HG03025 (cell line): ENCODE measurements at regions not wholly inside any gene's neighbourhood (a gene's known extent, or its start where the extent isn't known, plus 50 kb on each side); places are given as distances from the start of the nearest gene placed in this dataset.

Experiments used
- ATAC-seq: cut with Tn5 transposase; IDR thresholded peaks from one replicate; pipeline ENCODE4 v1.9.1; 2021; ENCODE audit warnings: mild to moderate bottlenecking, moderate library complexity; ENCODE audit not compliant: unreplicated experiment, low FRiP score

DNA sequence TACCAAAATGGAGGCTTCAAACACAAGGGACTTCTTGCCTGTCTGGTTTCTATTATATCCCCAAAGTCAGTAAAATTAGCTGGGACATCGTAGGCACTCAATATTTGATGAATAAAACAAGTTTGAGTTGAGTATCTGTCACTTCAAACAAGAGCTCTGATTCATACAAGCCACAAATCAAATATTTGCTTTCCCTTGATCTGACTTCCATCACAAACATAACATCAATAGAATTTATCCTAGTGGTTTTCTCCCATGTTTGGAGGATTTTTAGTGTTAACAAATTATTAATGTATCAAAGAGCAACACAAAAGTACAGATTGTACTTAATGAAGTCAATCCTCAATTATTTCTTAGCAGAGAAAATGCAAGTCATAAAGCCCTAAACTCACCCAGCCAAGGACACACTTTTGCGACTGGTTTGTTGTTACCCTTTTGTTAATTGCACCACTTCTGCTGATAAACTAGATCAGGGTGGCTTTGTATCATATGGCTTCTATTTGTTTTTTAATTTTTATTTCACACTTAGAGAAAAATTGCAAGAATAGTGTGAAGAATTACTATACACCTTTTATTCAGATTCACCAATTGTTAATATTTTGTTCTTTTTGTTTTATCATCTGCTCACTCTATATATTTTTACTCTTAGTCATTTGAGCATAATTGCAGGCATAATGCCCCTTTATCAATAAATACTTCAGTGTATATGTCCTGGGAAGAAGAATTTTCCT, 117.4 kb upstream of the PRDM1 start:
- no peak for ATAC-seq

DNA sequence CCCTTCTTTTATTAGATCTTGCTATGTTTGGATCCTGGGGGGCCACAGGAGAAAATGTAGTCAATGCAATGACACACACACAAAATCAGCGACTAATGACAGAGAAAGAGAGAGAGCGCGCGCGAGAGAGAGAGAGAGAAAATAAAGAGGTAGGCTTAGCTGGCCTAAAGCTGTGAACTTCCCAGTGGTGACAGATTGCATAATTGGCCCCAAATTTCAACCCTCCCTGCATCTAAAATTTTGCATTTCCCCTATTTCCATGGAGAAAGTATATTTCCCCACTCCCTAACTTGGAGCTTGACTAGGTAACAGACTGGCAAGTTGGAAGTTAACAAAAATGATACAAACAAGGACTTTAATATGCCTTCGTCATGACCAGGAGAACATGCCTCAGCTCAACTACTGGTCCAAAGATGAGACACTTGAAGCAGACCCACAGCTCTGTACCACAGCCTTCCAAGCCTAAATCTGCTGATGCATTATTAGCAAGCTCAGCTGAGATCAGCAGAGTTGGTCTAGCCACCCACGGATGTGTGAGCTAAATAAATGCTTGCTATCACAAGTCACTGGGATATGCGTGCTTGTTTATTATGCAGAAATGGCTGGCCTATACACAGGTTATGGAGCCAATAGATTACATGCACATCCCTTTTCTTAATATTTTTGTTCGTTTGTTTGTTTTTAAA, 118.1 kb upstream of the PRDM1 start:
- ATAC-seq = no peak

DNA sequence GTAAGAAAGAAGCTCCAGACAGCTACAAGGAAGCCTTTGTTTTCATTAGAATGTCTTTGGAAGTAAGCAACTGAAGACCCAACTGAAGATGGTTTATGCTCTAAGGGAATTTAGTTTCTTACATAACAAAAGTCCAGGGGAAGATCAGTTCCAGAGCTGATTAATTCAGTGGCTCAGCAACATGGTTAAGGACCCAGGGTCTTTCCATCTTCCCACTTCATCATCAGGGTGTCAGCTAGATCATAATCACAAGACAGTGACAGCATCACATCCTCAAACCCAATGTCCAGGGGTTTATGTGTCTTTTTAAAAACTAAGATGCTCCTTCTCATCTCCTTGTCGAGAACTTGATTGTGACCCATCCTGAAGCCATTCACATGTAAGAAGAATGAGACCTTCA, 119.7 kb upstream of the PRDM1 start:
- no peak for ATAC-seq

DNA sequence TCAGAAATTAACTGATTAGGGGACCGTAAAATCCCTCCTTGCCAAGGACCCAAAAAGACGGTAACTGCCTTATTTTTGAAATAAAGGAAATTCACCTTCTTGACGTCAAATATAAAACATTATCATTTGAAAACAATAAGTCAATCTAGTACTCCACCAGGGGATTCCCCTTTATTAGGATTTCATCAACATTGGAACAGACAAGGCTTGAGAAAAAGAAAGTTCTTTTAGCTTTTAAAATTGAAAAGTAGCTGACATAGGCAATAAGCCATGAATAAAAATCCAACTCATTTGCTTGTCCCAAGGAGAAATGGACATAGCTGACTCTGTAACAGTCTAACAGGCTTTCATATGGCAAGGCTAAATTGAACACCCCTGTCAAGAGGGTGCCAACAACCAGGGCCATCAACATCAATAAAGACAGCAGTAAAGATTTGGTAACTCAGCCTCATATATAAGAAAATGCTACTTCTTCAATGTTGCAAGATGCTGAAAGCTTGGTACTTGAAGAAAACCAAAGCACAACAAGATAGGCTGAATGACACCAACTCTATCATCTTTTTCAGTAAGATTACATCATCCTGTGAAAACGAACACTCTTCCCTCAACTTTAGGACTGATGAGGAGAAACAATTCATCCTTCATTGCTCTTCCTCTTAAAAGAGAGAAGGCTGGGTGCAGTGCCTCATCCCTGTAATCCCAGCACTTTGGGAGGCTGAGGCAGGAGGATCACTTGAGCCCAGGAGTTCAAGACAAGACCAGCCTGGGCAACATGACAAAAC, 121.0 kb upstream of the PRDM1 start:
- ATAC-seq = no peak

DNA sequence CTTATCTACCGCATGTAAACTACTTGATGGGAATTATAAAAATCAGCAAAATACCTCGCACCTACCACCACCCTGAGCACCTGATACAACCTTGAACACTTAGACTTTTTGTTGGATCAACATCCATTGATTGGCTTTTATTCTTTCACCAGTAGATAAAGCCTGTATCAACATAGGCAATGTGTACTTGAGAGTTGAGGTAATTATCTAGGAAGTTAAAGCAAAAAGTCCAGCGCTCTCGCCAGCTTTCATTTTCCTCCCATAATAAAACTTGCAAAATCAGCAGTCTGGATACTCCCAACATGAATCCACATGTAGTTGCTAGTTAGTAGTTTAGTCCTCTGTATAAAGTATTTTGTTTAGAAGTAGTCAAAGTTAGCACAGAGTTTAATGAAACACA, 132.0 kb upstream of the PRDM1 start:
- ATAC-seq = no peak

DNA sequence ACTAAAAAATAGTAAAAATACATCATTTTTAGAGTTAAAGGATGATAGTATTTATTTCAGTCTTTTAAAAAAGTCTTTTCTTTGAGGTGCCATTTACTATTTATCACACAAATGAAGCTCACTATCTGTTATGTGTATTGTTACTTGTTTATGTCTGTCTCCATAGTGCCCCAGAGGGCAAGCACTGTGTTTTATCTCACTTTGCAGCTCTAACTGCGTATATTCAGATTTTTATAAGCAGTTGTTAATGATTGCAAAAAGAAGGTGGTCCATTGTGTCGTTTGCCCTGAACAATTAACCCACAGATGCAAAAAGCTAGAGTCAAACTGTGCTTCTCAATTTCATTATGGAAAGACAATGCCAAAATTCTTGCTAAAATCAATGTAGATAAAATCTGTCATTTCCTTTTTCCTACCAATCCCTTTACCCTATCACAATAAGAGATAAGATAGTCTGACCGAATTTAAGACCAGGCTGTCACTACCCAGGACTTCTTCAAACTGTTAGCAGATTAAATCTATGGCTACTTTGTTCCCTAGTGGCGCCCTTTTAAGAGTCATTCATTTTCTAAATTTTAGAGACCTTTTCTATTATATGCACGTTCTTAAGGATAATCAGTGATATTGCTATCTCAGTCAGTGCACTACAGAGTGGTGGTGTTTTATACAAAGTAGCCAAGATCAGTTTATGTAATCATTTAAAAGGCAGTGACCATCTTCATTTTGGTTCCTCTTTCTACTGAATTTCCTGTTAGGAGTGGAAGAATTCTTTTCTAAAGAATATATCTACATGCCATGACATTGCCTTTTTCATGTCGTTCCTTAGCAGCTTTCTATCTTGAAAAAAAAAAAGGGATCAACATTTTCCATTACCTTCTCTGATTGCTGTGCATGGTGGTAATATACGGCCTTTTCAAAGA, 133.1 kb upstream of the PRDM1 start:
- ATAC-seq = no peak

DNA sequence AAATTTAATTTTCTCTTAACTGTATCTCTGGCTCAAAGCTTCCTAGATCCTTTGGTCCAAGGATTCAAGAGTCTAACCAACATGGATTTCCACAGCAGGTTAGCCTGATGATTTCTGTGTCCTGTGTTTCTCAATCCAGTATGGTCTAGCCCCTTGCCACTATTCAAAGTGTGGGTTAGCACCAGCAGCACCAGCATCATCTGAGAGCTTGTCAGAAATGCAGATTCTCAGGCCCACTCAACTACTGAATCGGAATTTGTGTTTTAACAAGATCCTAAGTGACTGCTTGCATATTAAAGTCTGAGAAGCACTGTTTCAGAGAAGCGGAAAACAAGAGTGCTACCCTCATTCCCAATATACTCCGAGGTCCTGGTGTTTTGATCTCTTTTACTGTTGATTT, 133.8 kb upstream of the PRDM1 start:
- no peak for ATAC-seq

DNA sequence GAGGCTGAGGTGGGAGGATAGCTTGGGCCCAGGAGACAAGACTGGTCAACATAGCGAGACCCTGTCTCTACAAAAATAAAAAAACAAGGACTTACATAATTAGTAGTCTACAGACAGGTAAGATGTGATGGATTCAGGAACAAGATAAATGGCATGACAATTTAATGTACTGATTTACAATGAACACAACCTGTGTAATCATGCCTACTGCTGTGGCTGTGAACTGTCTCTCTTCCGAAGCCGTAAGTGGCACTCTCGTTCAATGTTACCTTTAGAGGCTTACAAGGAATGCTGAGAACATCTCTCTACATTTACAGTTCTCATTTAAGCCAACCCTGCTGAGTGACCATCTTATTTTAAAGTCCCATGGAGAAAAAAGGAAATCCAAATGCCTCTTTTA, 134.8 kb upstream of the PRDM1 start:
- no peak for ATAC-seq

DNA sequence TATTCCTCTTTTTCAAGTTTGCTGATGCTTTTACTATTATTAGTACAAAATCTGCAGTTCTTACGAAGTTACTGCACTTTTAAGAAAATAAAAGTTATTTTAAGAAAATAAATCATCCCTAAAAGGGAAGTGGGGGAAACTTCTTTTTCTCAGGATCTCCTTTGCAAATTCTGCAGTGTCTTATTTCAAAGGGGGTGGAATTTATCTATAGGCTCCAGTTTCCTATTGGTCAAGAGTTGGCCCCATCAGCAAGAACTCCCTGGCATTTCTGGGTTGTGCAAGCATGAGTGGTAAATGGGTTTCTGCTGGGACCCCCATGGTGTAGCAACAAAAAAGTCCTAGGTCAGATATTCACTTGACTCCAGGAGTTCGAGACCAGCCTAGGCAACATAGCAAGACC, 136.3 kb upstream of the PRDM1 start:
- no peak for ATAC-seq

DNA sequence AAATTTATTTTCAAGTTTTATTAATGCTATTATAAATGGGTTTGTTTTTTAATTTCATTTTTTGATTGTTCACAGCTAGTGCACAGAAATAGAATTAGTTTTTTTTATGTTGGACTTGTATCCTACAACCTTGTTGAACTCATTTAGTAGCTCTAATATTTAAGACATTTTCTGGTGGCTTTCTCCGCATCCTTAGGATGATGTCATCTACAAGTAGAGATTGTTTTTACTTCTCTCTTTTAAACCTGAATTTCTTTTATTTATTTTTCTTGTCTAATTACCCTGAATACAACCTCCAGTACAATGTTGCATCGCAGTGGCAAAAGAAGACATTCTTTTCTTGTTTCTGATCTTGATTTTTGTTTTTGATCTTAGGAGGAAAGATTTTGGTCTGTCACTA, 142.6 kb upstream of the PRDM1 start:
- no peak for ATAC-seq

DNA sequence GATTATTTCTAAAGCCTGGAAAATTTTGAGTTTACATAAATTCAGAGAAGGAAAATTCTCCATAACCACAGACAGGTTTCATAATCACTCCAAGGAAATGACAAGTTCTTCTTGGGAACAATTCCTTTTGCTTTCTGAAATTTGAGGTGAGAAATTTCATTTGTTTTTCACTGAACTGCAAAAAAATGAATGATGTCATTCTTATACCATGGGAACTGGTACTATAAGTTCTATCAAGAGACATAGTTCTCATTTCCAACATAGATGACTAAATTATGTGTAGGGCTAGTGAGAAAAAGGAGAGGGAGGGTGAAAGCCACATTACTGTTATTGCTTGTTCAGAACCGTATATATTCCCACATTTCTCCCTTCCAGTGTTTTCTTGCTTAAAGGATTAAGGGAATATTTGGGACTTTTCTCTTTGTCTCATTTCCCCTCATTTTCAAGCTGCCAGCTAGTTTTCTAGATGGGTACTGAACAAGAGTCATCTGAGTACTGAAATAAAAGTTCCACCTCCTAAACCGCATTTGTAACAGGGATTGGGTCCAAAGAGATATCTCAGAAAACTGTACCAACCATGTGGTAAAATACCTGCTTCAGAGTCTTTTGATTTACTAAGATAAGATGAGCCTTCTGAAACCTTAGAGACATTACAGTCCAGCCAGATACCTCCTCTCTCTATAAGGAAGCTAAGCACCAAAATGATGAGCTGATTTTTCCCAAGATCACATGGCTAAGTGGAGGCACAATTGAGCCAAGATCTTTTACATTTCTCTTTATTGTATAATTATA, 144.3 kb upstream of the PRDM1 start:
- ATAC-seq = no peak

DNA sequence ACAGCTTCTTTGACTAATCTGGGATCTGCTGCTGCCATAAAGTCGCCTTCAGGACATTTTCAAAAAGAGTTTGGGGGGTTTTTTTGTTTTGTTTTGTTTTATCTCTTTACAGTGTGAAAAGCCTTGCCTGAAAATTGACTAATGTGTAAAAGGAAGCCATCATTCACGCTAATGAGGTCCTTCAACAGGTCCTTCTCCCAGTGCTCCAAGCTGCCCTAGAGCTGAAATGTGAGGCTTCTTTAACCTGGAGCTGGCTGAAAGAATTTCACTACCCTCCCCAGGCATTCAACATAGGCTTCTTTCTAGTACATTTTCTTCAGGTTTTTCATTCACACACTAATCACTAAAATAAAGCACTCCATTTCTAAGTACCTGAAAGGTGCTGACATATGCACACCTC, 145.1 kb upstream of the PRDM1 start:
- ATAC-seq = no peak

DNA sequence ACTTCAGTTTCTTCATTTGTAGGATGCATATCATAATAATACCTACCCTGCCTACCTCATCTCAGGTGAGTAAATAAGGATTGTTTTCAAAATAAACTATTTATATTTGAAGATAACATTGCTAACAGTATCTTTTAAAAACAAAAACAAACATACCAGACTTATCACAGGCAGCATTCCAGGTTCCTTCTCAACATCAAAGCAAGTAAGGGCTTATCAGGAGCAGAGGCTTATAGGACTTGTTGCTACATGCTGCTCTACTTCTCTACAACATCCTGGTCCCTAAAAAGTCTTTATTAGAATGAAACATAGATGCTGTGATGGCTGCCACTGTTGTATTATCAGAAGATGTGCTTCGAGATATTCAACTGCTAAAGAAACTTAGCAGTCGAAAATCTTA, 149.2 kb upstream of the PRDM1 start:
- ATAC-seq = no peak

DNA sequence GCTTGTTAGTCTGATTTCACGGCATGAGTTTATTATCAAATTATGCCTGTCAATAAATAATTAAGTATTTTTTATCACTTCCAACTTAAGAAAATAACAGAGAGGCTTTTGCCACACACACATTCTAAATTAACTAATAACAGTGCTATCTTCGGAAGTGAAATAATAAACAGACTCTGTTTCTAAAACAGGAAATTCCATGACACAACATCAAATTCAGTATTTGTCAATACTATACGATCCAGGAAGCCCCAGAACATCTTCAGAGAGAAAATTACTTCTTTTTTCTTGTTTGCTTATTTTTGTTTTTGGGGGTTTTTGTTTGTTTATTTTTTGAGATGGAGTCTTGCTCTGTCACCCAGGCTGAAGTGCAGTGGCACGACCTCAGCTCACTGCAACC, 150.7 kb upstream of the PRDM1 start:
- ATAC-seq = no peak

DNA sequence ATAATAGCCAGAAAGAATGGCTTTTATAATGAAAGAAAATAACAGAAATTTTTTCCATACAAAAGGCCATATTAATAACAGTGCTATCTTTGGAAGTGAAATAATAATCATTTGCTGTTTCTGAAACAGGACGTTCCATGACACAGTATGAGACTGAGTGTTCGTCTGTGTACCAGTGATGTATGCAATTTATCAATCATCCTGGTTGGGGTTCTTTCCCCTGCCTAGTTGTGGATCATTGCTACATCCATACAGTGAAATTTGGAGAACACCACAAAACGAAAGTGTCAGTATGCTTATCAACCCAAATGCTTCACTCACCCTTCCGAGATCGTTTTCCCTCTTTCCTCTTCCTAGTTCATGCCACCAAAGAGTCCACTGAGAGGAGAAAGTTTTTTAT, 151.4 kb upstream of the PRDM1 start:
- no peak for ATAC-seq

DNA sequence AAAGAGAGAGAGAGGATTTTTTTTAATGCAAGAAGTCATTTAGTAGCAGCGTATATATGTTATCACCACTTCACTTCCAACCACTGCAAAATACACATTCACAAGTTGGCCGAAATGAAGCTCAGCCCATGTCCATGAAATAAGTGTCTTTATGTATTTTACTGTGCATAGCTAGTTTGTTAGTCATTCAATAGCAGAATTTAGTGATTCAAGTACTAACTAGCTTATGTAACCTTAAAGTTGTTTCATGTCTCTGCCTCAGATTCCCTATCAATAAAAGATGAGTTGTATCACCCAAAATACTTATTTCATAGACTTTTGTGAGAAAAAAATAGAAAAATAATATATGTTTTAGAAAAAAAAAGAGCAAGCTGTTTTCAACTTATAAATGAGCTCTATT, 153.7 kb upstream of the PRDM1 start:
- no peak for ATAC-seq

DNA sequence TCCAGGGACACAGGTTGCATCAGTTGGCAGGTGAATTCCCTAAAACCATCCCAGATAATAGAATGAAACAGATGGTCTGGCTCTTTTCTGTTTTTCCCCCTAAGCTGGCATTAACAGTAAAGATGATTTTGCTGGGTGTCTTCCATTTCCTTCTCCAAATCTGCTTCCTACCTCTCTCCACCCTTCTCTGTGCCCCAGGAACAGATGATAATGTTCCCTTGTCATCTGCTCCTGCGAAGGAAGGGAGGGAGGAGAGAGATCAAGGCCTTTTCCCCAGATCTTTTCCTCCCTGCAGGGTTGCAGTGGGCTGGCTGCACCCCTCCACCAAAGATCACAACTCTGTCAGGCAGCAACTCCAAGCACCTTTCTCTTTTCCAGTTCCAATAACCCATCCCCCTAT, 156.5 kb upstream of the PRDM1 start:
- no peak for ATAC-seq

DNA sequence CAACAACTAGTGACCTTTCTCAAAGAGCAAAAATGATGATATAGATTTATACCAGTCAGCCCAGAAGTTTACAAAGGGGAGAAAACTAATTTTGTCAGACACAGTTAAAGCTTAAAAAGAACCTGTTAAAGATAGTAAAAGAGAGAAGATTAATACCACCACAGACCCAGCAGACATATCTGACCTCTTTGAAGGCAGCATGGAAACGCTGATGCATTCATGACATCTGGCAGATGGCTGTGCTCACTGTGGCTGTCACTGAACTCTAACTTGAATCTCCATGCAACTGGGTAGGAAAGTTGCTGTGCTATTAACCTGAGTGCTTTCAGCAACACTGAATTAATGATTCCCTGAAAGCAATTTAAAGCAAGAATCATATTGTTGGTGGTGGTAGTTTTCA, 159.8 kb upstream of the PRDM1 start:
- no peak for ATAC-seq

DNA sequence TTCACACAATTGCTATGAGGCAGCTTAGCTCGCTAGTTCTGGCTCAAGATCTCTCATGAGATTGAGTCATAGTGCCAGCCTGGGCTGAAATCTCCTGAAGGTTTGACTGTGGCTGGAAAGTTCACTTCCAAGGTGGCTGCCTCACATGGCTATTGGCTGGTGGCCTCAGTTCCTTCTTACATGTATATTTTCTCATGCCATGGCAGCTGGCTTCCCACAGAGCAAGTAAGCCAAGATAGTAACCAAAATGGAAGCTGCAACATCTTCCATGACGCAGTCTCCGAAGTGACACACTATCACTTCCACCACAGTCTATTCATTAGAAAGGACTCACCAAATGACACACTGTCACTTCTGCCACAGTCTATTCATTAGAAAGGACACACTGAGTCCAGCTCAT, 160.4 kb upstream of the PRDM1 start:
- no peak for ATAC-seq

DNA sequence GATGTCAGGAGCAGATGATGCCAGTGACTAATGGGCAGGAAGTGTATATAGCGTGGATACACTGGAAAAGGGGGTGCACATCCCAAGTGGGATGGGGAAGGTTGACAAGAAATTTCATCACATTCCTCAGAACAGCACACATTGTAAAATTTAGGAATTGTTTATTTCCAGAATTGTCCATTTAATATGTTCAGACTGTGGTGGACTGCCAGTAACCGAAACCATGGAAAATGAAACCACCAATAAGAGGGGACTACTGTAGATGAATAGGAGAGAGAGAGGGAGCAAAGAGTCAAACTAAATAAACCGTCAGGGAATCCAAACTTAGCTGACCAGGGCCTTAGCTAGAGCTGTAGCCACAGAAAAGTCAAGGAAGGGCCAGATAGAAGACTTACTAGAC, 164.4 kb upstream of the PRDM1 start:
- ATAC-seq = no peak
